Stimulated activated CD4-positive, alpha-beta T cell treated with anti-CD3 and anti-CD28 coated beads, Interleukin-12 subunit alpha, Interleukin-12 subunit beta, amount 100 ng/mL, for 4 hours (primary cell): ENCODE measurements at regions not wholly inside any gene's neighbourhood (a gene's known extent, or its start where the extent isn't known, plus 50 kb on each side); places are given as distances from the start of the nearest gene placed in this dataset.

Experiments
- DNase-seq: peaks from one replicate; pipeline ENCODE4 v3.0.0-alpha.2; 2020

DNA sequence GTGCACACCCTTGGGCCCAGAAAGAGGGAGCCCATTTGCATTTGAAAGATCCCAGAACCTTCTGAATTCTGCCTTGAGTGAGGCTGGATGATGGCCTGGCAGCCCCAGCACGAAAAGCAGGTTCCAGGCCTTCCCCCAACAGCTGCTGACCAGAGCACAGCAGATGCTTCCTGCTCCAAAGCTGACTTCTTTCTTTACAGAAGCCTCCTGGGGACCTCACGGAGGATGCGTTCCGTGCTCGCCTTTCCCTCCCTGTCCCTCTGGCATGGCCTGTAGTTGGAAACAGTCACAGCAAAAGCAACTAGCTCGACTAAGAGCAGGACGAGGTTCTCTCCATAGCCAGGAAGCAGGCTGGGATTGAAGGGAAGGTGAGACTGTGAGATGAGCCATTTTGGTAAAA lies 107.7 kb upstream of the B3GAT1 start:
- no peak for DNase-seq

DNA sequence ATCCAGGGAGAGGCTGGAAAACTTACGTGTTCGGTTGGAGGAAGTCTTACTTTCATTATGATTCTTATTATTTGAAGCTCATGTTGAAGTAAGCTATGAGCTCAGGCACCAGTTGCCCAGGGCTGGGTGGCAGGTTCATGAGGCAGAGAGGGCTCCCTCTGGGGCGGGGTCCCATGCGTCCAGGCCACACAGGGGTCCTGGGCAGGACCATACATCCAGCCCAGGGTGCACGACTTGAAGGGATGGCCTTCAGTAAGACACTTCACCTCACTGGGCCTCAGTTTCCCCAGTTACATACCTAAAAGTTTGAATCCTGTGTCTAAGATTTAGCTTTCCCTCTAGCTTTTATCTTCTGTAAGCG lies 107.3 kb upstream of the B3GAT1 start:
- DNase-seq: no peak

DNA sequence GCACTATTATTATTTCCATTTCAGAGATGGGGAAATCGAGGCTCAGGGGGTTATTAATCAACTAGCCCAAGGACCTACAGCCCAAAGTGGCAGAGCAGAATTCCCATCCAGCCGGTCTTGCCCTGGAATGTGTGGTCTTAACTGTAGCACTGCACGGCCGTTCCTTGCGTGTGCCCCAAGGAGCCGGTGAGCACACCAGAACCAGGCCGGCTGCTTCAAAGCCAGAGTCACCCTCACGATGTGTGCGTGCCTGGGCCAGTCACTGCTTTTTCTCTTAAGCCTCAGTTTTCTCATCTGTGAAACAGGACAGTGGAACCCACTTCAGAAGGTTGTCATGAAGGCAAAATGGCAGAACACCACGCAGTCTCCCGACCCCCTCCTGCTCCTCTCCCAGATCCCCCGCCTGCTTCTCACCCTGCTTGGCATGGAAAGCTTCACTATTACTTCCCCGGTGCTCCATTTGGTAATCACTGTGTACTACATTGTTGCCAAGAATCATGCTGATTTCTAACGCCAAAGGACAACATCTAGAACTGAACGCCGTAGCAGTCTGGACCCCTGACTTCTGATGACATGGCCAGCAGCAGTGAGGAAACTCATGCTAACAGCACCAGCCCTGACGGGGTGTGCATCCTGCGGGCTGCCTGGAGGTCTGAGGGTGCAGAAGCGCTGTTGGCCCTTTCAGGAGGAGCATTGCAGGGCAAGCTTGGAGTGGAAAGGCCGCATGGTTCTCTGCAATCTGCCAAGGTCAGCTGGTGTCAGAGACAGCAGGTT lies 106.8 kb upstream of the B3GAT1 start:
- DNase-seq: no peak

DNA sequence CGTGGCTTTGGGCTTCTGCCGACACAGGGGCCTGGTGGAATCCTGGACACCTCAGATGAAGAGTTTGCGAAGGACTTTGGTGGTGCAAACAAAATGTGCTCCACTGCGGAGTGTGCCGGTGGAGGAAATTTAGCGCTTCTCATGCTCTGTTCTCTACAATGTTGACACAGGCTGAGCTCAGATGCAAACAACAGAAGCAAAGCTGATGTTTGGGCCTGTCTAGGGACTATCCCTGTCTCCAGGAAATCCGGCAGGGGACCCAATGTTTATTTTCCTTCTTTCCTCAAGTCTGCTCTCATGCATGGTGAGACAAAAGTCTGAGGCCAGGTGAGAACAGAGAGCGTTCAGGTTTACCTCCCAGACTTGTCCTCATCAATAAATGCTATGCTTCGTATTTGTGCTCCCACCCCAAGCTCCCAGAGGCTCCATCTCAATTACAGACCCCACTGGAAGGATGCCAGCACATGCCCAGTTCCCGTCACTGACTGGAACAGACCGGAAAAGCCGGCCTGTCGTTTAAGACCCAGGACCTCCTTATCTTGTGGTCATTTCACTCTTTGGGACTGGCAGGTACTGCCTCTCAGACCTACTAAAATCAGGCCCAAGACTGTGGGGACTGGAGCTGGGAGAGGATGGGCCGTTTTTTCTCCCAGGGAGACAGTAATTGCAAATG lies 105.7 kb upstream of the B3GAT1 start:
- DNase-seq: no peak

DNA sequence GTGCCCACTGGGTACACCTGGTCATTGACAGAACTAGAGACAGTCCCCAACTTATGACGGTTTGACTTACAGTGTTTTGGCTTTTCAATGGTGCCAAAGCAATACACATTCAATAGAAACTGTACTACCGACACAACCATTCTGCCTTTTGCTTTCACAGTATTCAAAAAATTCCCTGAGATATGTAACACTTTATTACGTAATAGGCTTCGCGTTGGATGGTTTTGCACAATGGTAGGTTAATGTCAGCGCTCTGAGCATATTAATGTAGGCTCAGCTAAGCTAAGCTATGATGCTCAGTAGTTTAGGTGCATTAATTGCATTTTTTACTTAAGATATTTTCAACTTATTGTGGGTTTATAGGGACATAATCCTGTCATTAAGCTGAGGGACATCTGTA lies 105.1 kb upstream of the B3GAT1 start:
- DNase-seq: no peak

DNA sequence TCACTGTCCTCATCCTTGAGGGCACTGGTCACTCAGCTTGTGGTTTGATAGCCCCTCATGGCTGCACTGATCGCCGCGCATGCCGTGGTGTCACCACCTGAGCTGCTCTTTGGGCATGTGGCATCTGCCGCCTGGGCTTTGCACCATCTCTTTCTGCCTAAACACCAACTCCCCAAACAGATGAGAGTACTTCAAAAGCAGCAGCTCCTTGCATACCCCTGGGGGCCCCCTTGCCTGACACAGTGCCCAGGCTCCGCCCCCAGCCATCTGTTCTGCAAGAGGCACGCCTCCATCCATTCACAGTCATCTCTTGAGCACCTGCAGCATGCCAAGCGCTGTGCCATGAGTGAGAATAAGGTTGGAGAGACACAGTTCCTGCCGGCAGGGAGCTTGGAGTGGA lies 104.5 kb upstream of the B3GAT1 start:
- no peak for DNase-seq

DNA sequence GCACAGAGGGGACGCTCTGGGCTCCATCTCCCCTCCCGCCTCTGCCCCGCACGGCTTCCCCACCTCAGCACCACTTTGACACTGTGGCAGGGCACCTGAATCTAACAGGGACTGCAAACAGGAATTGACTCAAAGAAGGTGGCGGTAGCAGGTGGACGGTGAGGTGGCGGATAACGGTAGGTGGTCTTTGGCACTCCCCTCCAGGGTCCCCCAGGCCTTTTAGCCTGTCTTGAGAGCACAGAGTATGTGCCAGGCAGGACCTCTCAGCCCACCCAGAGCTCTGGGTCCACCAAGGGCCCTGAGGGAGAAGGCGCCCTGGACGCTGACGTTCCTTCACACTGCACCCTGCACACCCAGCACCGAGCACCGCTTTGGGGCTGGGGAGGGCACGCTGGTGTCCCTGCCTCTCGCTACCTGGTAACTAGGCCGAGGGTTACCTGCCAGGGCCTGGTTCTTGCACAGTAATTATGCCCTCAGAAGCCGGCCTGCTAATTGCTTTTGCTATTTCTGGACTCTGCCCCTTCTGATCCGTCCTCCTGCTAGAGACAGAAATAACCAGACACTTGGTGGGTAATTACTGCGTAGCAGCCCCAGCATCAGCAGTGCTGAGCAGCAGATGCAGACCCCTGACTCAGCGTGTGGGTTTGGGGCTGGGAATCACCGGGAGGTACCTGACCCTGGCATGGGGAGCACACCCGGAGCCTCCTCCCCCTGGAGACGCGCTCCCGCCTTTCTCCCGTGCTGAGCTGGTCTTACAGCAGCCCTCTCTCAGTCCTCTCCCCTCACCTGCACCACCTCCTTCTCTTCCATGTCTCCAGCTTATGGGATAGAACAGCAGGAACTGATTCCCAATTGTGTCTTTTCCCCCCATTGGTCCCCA lies 103.3 kb upstream of the B3GAT1 start:
- no peak for DNase-seq

DNA sequence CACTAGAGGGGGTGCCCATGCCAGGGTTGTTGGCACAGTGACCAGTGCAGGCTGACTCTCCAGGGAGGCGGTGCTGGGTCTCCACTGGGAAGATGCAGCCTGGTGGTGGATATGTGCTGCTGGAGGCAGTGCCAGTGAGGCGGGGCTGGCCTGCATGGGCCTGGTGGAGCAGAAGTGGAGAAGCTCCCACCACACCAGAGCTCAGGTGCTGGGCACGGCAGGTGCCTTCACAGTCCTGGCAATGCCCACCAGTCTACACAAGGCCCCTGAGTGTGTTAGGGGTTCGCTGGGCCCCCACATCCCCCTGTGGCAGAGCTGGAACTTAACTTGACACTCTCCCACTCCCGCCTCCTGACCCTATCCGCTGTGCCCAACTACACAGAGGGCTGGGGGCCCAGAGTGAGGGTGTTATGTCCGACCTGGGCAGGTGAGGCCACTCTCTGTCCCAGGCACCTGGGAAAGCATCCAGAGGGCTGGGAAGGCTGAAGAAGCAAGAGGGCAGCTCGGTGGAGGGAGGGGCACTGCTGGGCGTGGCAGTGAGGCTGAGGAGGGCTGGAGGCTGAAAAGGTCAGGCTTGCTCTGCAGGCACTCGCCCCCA lies 102.4 kb upstream of the B3GAT1 start:
- no peak for DNase-seq

DNA sequence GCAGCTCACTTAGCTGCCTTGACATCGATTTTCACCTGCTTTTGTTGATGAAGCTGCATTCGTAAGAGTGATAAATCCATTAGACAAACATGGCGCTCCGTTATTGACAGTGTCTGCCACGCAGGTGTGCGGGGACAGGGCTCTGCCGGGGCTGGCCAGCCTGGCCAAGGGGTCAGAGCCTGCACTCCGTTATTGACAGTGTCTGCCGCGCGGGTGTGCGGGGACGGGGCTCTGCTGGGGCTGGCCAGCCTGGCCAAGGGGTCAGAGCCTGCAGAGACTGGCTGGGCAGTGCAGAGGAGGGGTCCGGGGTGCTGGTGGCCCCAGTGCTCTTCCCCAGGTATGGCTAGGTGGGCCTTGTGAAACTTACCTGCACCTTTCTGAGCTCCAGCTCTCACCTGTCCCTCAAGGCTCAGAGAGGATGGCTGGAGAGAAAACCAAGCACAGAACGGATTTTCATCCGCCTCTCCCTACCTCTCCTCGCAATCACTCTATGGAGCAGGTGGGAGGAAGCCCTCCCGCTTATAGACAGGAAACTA lies 101.6 kb upstream of the B3GAT1 start:
- no peak for DNase-seq

DNA sequence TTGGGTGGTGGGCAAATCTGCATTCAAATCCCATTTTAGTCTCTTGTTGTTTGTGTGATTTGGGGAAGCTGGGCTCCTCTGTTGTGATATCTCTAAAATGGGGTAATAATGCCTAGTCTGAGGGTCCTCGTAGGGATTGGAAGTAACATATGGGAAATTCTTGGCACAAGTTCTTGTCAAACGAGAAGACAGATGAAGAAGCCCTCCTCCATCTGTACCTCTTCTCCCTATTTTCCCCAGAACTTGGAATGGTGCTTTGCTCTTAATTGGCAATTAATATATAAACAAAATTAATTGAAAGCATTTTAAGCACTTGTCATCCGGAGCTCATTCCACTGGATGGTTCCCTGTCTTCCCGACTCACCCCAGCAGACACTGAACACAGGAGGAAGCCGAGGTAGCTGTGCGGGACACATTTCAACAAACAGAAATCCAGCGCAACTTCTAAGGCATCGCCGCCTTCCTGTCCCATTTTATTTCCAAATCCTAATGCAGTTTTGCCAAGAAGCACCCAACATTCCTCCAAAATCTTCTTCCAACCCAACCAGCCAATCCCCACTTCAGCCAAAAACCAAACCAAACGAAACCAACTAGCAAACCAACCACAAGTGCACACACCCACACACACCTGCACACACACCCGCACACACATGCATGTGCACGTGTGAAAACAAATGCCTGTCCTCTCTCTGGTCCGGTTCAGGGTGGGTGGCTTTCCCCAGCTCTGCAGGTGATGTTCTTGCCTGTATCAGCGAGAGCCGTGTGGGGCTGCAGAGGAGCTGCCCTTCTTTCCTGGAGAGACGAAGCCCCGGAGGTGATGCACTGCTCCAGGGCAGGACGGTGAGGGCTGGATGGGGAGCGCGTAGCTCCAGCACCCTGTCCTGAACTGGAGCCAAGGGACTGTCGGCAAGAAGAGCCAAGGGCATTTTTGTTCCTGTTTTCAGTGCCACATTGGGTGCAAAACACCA lies 100.8 kb upstream of the B3GAT1 start:
- DNase-seq: no peak

DNA sequence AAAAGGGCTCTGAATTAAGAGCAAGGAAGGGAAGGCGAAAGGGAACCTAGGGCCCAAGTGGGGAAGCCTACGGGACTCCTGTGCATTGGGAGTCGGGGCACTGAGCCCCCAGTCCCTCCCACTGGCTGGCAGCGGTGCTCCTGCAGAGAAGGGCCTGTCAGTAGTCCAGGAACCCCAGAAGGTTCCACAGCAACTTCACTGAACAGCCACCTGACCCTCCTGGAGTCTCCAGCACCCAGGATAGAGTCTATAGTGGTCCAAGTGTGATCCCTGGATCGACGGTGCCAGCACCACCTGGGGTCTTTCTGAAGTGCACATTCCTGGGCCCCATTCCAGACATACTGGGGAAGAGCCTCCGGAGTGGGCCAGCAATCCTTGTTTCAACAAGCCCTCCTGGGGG lies 100.0 kb upstream of the B3GAT1 start:
- no peak for DNase-seq

DNA sequence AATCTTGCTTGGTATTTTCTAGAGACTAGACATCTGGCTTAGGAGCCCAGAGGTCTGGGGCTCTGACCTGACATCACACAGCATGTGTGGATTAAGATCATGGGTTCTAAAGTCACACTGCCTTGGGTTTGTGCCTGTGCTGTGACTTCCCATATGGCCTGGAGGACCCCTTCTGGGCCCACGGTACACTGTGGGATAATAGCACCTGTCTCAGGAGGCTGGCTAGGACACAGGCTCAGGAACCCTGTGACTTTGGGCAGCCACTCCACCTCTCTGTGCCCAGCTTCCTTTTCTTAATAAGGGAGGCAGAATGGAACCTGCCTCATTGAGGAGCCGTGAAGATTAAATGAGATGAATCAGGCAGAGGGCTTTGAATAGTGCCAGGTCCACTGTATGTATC lies 99.2 kb upstream of the B3GAT1 start:
- DNase-seq: no peak

DNA sequence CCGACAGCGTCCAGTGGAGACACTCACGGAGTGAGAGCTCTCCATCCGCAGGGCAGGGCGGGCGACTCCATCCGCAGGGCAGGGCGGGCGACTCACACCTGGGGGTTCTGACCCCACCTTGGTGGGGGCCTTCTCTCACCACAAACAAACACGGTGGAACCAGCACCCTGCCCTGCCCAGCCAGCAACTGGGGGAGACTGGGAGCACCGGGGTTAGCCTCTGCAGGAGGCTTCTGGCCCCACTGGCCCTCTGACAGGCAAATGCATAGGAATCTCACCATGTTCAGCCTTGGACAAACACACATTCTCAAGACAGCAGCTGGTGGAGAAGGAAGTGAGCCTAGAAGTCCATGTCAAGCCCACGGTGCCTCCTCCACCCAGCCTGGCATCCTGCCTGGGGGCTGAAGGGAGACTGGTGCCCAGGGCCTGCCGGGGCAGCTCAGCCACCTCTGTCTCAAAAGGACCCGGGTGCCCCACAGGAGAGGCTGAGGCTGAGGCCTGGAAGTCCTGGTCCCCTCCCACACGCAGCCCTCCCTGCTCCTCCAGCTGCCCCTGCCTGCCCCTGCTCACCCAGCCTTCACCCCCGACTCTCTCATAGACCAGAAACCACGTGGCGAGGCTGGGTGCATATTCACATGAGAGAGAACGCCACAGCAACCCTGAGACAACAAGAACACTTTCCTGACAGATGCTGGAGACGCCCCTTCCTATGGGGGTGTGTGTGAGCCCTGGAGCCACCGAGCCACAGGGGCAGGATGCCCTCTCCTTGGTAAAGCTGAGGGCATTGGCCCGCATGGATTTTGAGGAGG lies 98.4 kb upstream of the B3GAT1 start:
- DNase-seq: no peak

DNA sequence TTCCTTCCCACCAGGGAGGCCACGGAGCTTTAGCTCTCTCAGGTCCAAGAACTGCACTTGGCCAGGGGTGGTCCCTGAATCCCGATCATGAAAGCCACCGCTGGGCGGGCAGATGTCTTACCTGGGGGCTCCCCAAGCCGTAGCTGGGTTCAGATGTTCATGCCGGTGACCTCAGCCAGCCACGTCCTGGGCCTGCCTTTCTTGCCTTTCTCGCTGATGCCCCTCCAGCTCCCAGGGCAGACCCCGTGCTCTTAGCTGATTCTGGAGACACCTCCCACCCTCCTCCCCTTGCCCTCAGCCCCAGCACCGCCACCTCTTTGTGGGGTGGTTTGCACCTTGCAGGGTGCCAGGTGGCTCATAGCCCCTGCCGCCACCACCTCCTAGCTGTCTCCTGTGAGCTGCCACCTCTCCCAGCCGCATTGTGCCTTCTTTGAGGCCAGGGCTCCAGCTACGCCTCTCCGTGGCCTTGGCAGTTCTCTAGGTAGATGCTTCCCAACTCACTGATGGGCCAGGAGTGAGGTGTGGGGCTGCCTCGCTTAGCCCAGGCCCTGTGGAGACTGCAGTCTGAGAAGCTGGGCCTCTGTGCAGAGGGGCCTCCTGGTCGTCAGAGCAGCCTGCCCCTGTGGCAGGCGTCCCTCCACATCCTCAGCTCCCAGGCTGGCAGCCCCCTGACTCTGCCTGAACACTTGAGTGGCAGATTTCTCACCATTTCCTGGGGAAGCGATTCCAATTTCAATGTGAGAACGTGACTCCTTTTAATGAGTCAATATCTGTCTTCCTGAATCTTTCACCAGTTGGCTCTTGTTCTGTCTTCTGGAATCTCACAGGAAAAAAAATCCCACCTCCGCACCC lies 97.6 kb upstream of the B3GAT1 start:
- no peak for DNase-seq

DNA sequence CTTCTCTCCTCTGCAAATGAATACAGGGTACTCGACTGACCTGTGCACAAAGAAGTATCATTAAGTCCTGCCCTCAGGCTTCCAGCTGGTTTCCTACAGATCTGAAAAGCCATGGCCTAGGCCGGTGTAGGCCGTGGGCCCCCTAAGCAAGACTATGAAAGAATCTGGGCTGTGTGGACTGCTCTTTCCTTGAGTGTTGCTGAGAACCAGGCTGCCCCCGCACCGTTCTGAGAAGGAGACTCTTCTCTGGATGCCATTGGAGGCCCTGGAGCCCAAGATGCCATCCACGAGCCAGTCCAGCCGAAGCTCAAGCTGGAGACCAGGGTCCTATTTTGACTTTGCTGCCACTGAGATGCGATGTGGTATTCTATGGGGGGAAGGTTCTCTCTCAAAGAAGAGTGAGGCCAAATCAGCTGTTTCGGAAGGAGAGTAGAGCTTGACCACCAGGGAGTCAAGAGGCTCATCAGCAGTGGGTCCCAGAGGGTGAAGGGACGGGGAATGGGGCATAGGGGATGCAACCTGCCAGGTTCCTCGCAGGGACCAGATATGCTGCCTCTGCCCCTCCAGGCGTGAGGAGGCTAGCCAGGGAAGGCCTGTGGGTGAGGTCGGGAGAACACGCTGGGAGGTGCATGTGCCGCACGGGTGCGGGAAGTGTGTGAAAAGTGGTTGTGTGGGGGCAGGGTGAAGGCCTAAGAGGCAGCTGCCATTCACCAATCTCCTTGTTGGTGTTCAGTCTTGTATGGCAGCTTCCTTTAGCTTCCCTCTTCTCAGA lies 96.4 kb upstream of the B3GAT1 start:
- DNase-seq: no peak

DNA sequence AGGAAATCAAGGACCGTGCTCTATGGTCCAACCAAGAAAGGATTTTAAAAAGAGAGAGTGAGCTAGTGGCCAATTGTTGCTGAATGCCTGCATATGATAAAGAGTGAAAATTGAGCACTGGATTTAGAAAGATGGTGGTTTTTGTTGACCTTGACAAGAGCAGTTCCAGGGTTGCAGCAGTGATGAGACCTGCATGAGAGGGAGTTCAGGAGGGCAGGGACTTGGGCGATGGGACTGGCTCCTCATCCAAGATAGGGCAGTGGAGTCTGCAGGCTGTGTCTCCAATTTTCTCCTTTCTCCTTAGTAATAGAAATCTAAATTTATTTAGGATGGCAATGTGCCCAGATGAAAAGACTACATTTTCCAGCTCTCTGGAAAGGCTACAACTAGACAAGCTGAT lies 94.0 kb upstream of the B3GAT1 start:
- DNase-seq: no peak

DNA sequence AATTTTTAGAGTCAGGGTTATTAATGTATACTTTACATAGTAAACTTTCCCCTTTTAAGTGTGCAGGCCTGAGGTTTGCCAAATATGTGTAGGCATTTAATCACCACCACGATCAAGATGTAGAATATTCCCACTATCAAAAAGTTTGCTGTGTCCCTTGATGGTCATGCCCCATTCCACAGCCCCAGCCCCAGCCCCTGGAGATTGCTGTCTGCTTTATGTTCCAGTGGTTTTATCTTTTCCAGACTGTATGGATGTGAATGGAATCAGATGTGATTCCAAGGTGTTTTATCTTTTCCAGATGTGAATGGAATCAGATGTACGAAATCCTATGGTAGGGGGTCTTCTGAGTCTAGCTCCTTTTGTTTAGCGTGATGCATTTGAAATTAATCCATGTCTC lies 93.1 kb upstream of the B3GAT1 start:
- no peak for DNase-seq

DNA sequence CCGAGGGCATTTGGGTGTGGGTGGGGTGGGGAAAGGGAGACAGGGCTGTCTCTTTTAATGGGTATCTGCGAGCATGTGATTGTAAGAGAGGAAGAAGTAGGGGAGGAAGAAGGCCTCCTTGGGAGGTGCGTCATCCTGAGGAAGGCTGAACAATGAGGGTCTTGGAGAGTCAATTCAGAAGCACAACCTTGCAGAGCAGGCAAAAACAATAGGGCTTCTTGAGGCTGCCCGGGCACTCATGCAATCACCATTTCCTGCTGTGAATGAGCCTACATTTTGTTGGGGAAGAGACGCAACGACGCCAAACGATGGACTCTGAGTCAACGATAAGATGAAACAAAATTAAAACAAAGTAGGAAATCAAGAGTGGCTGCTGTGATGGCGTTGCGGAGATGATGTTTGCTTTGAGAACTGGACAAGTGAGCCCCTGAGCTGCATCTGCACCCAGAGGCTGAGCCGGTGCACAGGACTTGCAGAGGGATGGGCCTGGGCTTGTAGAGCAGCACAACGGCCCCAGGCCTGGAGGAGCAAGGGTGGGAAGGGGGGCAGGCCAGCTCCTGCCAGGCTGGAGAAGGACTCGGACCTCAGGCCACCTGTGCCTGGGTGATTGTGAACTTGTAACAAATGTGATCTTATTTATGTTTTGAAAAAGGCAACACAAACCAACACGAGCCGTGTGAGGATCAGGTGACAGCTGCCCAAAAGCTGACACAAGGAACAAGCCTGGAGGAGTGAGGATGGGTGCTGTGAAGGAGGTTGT lies 92.3 kb upstream of the B3GAT1 start:
- DNase-seq: no peak

DNA sequence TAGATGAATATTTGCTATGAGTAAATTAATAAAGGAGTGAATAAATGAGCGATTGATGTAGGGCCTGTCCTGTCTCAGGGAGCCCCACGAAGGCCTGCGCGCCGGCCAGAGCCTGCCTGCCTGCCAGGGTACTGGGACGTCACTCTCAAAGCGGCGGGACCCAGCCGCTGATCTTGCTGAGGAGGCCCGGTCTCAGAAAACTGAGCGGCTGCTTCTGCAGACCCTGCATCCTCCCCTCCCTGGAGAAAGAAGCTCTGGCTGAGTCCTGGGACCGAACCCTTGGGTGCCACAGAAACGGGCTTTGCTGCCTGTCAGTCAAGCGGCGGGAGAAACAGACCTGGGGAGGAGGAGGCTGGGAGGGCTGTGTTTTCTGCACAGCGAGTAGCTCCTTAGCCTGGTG lies 91.6 kb upstream of the B3GAT1 start:
- no peak for DNase-seq
